K562 (cell line): ENCODE measurements at regions not wholly inside any gene's neighbourhood (a gene's known extent, or its start where the extent isn't known, plus 50 kb on each side); places are given as distances from the start of the nearest gene placed in this dataset.

Experiments used
- BRCA1 ChIP-seq, 2 experiments: fragments of 450-650 bp in 1 of 2; sonication (generic) in 1 of 2; formaldehyde crosslinking in 1 of 2; IDR thresholded peaks; 2 replicates each; pipeline versions ENCODE4 v1.5.0 to v1.6.1; 2017 to 2020; ENCODE audit warnings: mild to moderate bottlenecking in 1 of 2, missing genetic modification reagents in 1 of 2
- CHD1 ChIP-seq: fragments of 200-600 bp; sonication (generic); IDR thresholded peaks from one replicate; pipeline ENCODE4 v1.6.1; 2012; ENCODE audit warnings: mild to moderate bottlenecking, moderate library complexity, low read length, inconsistent platforms
- MTA1 ChIP-seq: fragments of 450-650 bp; IDR thresholded peaks from 2 replicates; pipeline ENCODE4 v1.6.1; 2017; ENCODE audit warnings: borderline replicate concordance
- RCOR1 ChIP-seq, 2 experiments: IDR thresholded peaks; 2 replicates each; pipeline ENCODE4 v1.6.1; 2012; ENCODE audit warnings: low read depth in 2 of 2, low read length in 2 of 2, borderline replicate concordance in 1 of 2, improper control_type of control experiment in 1 of 2
- ZNF41 ChIP-seq: fragments of 250-450 bp; sonication (Bioruptor Pico); conservative IDR thresholded peaks from 2 replicates; pipeline ENCODE4 v1.4.0; 2020; ENCODE audit warnings: mild to moderate bottlenecking
- ZNF655 ChIP-seq: fragments of 250-450 bp; sonication (Bioruptor Pico); IDR thresholded peaks from 2 replicates; pipeline ENCODE4 v1.5.0; 2021
- TF ChIP-seq, protein P1 (sequence below): fragments of 450-650 bp; IDR thresholded peaks from 2 replicates; pipeline ENCODE4 v1.6.1; 2018; ENCODE audit not compliant: partially characterized antibody
- TF ChIP-seq, protein P2 (sequence below): fragments of 250-450 bp; sonication (Bioruptor Pico); IDR thresholded peaks from 2 replicates; pipeline ENCODE4 v1.5.0; 2022; ENCODE audit warnings: mild to moderate bottlenecking
- TF ChIP-seq, protein P3 (sequence below): fragments of 450-650 bp; IDR thresholded peaks from 2 replicates; pipeline ENCODE4 v1.7.1; 2018; ENCODE audit warnings: mild to moderate bottlenecking, low read depth; ENCODE audit not compliant: partially characterized antibody
- TF ChIP-seq, protein P4 (sequence below): fragments of 150-350 bp; IDR thresholded peaks from 2 replicates; pipeline ENCODE4 v1.6.1; 2014; ENCODE audit warnings: low read depth, mild to moderate bottlenecking, low read length, borderline replicate concordance

DNA sequence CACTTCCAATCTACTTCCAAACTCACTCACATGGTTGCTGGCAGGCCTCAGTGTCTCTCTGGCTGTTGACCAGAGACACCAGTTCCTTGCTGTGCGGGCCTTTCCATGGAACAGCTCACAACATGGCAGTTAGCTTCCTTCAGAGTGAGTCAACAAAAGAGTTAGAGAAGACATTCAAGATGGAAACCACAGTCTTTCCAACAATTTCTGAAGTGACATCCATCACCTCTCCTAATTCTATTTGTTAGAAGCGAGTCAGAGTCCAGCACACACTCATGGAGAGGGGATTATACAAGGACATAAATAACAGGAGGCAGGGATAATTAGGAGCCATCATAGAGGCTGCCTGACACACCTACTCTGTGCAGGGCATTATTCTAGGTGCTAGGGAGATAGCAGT is 62.5 kb upstream of the TMEM164 start (continued):
- TF ChIP-seq, protein P1, sequence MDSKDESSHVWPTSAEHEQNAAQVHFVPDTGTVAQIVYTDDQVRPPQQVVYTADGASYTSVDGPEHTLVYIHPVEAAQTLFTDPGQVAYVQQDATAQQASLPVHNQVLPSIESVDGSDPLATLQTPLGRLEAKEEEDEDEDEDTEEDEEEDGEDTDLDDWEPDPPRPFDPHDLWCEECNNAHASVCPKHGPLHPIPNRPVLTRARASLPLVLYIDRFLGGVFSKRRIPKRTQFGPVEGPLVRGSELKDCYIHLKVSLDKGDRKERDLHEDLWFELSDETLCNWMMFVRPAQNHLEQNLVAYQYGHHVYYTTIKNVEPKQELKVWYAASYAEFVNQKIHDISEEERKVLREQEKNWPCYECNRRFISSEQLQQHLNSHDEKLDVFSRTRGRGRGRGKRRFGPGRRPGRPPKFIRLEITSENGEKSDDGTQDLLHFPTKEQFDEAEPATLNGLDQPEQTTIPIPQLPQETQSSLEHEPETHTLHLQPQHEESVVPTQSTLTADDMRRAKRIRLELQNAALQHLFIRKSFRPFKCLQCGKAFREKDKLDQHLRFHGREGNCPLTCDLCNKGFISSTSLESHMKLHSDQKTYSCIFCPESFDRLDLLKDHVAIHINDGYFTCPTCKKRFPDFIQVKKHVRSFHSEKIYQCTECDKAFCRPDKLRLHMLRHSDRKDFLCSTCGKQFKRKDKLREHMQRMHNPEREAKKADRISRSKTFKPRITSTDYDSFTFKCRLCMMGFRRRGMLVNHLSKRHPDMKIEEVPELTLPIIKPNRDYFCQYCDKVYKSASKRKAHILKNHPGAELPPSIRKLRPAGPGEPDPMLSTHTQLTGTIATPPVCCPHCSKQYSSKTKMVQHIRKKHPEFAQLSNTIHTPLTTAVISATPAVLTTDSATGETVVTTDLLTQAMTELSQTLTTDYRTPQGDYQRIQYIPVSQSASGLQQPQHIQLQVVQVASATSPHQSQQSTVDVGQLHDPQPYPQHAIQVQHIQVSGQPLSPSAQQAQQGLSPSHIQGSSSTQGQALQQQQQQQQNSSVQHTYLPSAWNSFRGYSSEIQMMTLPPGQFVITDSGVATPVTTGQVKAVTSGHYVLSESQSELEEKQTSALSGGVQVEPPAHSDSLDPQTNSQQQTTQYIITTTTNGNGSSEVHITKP = no peak
- TF ChIP-seq, protein P2, sequence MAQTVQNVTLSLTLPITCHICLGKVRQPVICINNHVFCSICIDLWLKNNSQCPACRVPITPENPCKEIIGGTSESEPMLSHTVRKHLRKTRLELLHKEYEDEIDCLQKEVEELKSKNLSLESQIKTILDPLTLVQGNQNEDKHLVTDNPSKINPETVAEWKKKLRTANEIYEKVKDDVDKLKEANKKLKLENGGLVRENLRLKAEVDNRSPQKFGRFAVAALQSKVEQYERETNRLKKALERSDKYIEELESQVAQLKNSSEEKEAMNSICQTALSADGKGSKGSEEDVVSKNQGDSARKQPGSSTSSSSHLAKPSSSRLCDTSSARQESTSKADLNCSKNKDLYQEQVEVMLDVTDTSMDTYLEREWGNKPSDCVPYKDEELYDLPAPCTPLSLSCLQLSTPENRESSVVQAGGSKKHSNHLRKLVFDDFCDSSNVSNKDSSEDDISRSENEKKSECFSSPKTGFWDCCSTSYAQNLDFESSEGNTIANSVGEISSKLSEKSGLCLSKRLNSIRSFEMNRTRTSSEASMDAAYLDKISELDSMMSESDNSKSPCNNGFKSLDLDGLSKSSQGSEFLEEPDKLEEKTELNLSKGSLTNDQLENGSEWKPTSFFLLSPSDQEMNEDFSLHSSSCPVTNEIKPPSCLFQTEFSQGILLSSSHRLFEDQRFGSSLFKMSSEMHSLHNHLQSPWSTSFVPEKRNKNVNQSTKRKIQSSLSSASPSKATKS (CRISPR knock-in tag) = no peak
- TF ChIP-seq ZNF655 (CRISPR knock-in tag) = no peak
- no peak for TF ChIP-seq MTA1
- TF ChIP-seq, protein P3, sequence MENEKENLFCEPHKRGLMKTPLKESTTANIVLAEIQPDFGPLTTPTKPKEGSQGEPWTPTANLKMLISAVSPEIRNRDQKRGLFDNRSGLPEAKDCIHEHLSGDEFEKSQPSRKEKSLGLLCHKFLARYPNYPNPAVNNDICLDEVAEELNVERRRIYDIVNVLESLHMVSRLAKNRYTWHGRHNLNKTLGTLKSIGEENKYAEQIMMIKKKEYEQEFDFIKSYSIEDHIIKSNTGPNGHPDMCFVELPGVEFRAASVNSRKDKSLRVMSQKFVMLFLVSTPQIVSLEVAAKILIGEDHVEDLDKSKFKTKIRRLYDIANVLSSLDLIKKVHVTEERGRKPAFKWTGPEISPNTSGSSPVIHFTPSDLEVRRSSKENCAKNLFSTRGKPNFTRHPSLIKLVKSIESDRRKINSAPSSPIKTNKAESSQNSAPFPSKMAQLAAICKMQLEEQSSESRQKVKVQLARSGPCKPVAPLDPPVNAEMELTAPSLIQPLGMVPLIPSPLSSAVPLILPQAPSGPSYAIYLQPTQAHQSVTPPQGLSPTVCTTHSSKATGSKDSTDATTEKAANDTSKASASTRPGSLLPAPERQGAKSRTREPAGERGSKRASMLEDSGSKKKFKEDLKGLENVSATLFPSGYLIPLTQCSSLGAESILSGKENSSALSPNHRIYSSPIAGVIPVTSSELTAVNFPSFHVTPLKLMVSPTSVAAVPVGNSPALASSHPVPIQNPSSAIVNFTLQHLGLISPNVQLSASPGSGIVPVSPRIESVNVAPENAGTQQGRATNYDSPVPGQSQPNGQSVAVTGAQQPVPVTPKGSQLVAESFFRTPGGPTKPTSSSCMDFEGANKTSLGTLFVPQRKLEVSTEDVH = no peak
- TF ChIP-seq ZNF41 (CRISPR knock-in tag) = no peak
- TF ChIP-seq CHD1 = no peak
- TF ChIP-seq RCOR1 (IDR thresholded peaks at IDR 0.05; ENCODE audit: borderline replicate concordance in 1 of 2, low read depth in 2 of 2, low read length in 2 of 2) = no peak
- TF ChIP-seq BRCA1 (IDR thresholded peaks at IDR 0.05) = no peak
- no peak for TF ChIP-seq BRCA1 (CRISPR knock-in tag; IDR thresholded peaks at IDR 0.05)
- TF ChIP-seq, protein P4, sequence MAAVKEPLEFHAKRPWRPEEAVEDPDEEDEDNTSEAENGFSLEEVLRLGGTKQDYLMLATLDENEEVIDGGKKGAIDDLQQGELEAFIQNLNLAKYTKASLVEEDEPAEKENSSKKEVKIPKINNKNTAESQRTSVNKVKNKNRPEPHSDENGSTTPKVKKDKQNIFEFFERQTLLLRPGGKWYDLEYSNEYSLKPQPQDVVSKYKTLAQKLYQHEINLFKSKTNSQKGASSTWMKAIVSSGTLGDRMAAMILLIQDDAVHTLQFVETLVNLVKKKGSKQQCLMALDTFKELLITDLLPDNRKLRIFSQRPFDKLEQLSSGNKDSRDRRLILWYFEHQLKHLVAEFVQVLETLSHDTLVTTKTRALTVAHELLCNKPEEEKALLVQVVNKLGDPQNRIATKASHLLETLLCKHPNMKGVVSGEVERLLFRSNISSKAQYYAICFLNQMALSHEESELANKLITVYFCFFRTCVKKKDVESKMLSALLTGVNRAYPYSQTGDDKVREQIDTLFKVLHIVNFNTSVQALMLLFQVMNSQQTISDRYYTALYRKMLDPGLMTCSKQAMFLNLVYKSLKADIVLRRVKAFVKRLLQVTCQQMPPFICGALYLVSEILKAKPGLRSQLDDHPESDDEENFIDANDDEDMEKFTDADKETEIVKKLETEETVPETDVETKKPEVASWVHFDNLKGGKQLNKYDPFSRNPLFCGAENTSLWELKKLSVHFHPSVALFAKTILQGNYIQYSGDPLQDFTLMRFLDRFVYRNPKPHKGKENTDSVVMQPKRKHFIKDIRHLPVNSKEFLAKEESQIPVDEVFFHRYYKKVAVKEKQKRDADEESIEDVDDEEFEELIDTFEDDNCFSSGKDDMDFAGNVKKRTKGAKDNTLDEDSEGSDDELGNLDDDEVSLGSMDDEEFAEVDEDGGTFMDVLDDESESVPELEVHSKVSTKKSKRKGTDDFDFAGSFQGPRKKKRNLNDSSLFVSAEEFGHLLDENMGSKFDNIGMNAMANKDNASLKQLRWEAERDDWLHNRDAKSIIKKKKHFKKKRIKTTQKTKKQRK = no peak
